ENCODE measurements at regions not wholly inside any gene's neighbourhood (a gene's known extent, or its start where the extent isn't known, plus 50 kb on each side); places are given as distances from the start of the nearest gene placed in this dataset.

DNA sequence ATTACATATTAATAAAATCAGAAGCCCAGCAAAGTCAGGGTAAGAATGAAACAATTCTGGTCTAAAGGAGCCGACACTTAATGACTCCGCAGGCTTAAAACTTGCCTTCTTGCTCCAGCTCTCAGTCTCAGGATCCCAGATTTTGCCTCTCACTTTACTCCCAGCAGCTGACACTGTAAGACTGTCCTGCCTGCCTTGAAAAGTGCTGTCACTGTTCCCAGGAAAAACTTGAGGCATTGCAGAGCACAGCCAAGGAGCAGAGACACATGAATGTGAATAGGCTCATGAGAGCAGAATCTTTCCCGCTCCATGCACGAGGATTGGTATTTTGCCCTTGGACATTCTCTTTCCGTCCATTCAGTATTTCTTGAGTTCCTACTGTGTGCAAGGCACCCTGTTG, 457.6 kb upstream of the ZFHX3 start:
- TF ChIP-seq, protein P1, sequence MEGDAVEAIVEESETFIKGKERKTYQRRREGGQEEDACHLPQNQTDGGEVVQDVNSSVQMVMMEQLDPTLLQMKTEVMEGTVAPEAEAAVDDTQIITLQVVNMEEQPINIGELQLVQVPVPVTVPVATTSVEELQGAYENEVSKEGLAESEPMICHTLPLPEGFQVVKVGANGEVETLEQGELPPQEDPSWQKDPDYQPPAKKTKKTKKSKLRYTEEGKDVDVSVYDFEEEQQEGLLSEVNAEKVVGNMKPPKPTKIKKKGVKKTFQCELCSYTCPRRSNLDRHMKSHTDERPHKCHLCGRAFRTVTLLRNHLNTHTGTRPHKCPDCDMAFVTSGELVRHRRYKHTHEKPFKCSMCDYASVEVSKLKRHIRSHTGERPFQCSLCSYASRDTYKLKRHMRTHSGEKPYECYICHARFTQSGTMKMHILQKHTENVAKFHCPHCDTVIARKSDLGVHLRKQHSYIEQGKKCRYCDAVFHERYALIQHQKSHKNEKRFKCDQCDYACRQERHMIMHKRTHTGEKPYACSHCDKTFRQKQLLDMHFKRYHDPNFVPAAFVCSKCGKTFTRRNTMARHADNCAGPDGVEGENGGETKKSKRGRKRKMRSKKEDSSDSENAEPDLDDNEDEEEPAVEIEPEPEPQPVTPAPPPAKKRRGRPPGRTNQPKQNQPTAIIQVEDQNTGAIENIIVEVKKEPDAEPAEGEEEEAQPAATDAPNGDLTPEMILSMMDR (IDR thresholded peaks at IDR 0.05), result no peak
- TF ChIP-seq POLR2A (IDR thresholded peaks at IDR 0.05), result no peak

Measured in right lobe of liver (tissue), 4 donors.